Sigmoid colon (tissue), 4 donors: ENCODE measurements at regions not wholly inside any gene's neighbourhood (a gene's known extent, or its start where the extent isn't known, plus 50 kb on each side); places are given as distances from the start of the nearest gene placed in this dataset.

Source experiments
- CTCF ChIP-seq, 4 experiments: fragments of 450-650 bp in 3 of 4; fragments of 200-600 bp in 1 of 4; IDR thresholded peaks; one replicate each; pipeline ENCODE4 v1.5.1; 2016 to 2019; ENCODE audit warnings: antibody characterized with exemption in 4 of 4, mild to moderate bottlenecking in 3 of 4, moderate library complexity in 2 of 4
- EP300 ChIP-seq, 4 donors: sonication (generic); formaldehyde crosslinking; IDR thresholded peaks; one replicate each; pipeline ENCODE4 v1.6.1; 2017; ENCODE audit warnings: antibody characterized with exemption in 4 of 4
- POLR2A ChIP-seq, 2 donors: fragments of 450-650 bp; IDR thresholded peaks; one replicate each; pipeline ENCODE4 v1.6.1; 2016; ENCODE audit warnings: antibody characterized with exemption in 2 of 2, mild to moderate bottlenecking in 2 of 2, moderate library complexity in 2 of 2
- POLR2AphosphoS5 ChIP-seq, 4 donors: sonication (generic); formaldehyde crosslinking; IDR thresholded peaks; one replicate each; pipeline ENCODE4 v1.6.1; 2017; ENCODE audit warnings: antibody characterized with exemption in 4 of 4

- no peak for TF ChIP-seq POLR2AphosphoS5 (IDR thresholded peaks at IDR 0.05)
- TF ChIP-seq CTCF (IDR thresholded peaks at IDR 0.05) = no peak
- TF ChIP-seq POLR2A (IDR thresholded peaks at IDR 0.05) = no peak
- no peak for TF ChIP-seq EP300 (IDR thresholded peaks at IDR 0.05)
These were observed 88.6 kb upstream of the CTDP1 start for GRCh38 chr18:79591032-79591308.
